Cardiac muscle cell (in vitro differentiated cells and primary cell): ENCODE measurements at regions not wholly inside any gene's neighbourhood (a gene's known extent, or its start where the extent isn't known, plus 50 kb on each side); places are given as distances from the start of the nearest gene placed in this dataset.

Source experiments
- DNase-seq, 2 donors: peaks; one replicate each; pipeline versions ENCODE4 v3.0.0 to v3.0.0-alpha.2; 2010 to 2017; ENCODE audit warnings: low read depth in 1 of 2, low spot score in 1 of 2
- H3K27ac ChIP-seq: fragments of 200-600 bp; sonication (generic); 2 replicates; pipeline ENCODE4 v1.5.1; 2016
- H3K27me3 ChIP-seq: fragments of 200-600 bp; sonication (generic); 2 replicates; pipeline ENCODE4 v1.6.0; 2016; ENCODE audit warnings: control low read depth
- H3K36me3 ChIP-seq: fragments of 200-600 bp; sonication (generic); 2 replicates; pipeline ENCODE4 v1.5.1; 2016; ENCODE audit warnings: control low read depth
- H3K4me1 ChIP-seq: fragments of 200-600 bp; sonication (generic); 2 replicates; pipeline ENCODE4 v1.8.1; 2017; ENCODE audit warnings: low read depth, mild to moderate bottlenecking, mixed run types
- H3K4me3 ChIP-seq: fragments of 200-600 bp; sonication (generic); 2 replicates; pipeline ENCODE4 v1.5.1; 2016; ENCODE audit warnings: mild to moderate bottlenecking
- H3K9me3 ChIP-seq: fragments of 200-600 bp; sonication (generic); 2 replicates; pipeline ENCODE4 v1.5.1; 2017; ENCODE audit warnings: low read depth, mild to moderate bottlenecking, control low read depth
- CTCF ChIP-seq: IDR thresholded peaks from 2 replicates; pipeline ENCODE4 v1.5.1; 2012; ENCODE audit warnings: low read depth, mild to moderate bottlenecking, low read length

- H3K27ac ChIP-seq, result no peak overlapping the region
- no peak overlapping the region for H3K4me3 ChIP-seq
- no peak for TF ChIP-seq CTCF
- peaks cover 10% of the 10 kb centered on the region for H3K4me1 ChIP-seq
- no peaks in the 10 kb centered on the region for H3K9me3 ChIP-seq
- no peaks in the 10 kb centered on the region for H3K27me3 ChIP-seq
- DNase-seq, result no peak
- H3K36me3 ChIP-seq, result no peaks in the 10 kb centered on the region
Observed at GRCh38 chr9:134224567-134225093, 60.3 kb upstream of the RNU6ATAC start.

- Histone ChIP-seq H3K27me3 (no peaks in the 10 kb centered on the region), H3K4me1 (peaks cover 10% of the 10 kb centered on the region), H3K27ac (no peak overlapping the region), H3K36me3 (no peaks in the 10 kb centered on the region), H3K9me3 (no peaks in the 10 kb centered on the region), H3K4me3 (no peak overlapping the region)
- TF ChIP-seq CTCF, result no peak
- no peak for DNase-seq
Observed at GRCh38 chr9:134225186-134225585, 60.8 kb upstream of the RNU6ATAC start.

GRCh38 chr9:134225816-134226215 is 61.5 kb upstream of the RNU6ATAC start:
- Histone ChIP-seq H3K27ac (no peak overlapping the region), H3K27me3 (no peaks in the 10 kb centered on the region), H3K36me3 (no peaks in the 10 kb centered on the region), H3K4me3 (no peak overlapping the region), H3K4me1 (peaks cover 10% of the 10 kb centered on the region), H3K9me3 (no peaks in the 10 kb centered on the region)
- no peak for TF ChIP-seq CTCF
- DNase-seq, result no peak

- H3K4me1 ChIP-seq, result peaks cover 10% of the 10 kb centered on the region
Observed at GRCh38 chr9:134226221-134226930, 62.0 kb upstream of the RNU6ATAC start.

More at GRCh38 chr9:134226221-134226930, 62.0 kb upstream of the RNU6ATAC start:
- no peaks in the 10 kb centered on the region for H3K9me3 ChIP-seq
- H3K27me3 ChIP-seq, result no peaks in the 10 kb centered on the region
- DNase-seq, result peak in 1 of 2 donors; percentile 87
- no peak for TF ChIP-seq CTCF
- H3K27ac ChIP-seq, result no peak overlapping the region
- no peaks in the 10 kb centered on the region for H3K36me3 ChIP-seq
- no peak overlapping the region for H3K4me3 ChIP-seq
